Thyroid gland (tissue), 4 donors: ENCODE measurements at regions not wholly inside any gene's neighbourhood (a gene's known extent, or its start where the extent isn't known, plus 50 kb on each side); places are given as distances from the start of the nearest gene placed in this dataset.

Experiments used
- POLR2A ChIP-seq, 2 donors: fragments of 450-650 bp; IDR thresholded peaks; one replicate each; pipeline ENCODE4 v1.6.1; 2017; ENCODE audit warnings: antibody characterized with exemption in 2 of 2, mild to moderate bottlenecking in 2 of 2, moderate library complexity in 1 of 2
- TF ChIP-seq, protein P1 (sequence below), 6 experiments: fragments of 200-600 bp in 3 of 6; fragments of 450-650 bp in 3 of 6; sonication (generic) in 3 of 6; IDR thresholded peaks; one replicate each; pipeline ENCODE4 v1.5.1; 2016 to 2019; ENCODE audit warnings: antibody characterized with exemption in 6 of 6, mild to moderate bottlenecking in 2 of 6, inconsistent platforms in 1 of 6, moderate library complexity in 1 of 6

DNA sequence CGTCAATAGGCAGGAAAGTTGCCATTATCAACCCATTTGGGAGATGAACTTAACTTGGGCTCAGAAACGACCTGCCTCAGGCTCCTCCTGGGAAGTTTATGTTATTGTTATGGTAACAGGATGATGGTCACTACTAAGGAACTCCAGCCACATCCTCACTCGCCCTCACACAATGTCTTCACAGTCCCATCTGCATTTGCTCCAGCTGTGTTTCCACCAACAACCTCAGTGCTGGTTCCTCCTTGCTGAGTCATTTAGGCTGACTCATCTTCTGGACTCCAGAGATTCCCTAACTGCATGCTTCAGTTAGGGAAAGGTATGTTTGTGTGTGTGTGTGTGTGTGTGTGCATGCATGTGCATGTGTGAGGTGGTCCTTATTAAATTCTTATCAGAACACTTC is 293.4 kb upstream of the BOD1L1 start:
- TF ChIP-seq POLR2A (IDR thresholded peaks at IDR 0.05) = no peak
- TF ChIP-seq, protein P1, sequence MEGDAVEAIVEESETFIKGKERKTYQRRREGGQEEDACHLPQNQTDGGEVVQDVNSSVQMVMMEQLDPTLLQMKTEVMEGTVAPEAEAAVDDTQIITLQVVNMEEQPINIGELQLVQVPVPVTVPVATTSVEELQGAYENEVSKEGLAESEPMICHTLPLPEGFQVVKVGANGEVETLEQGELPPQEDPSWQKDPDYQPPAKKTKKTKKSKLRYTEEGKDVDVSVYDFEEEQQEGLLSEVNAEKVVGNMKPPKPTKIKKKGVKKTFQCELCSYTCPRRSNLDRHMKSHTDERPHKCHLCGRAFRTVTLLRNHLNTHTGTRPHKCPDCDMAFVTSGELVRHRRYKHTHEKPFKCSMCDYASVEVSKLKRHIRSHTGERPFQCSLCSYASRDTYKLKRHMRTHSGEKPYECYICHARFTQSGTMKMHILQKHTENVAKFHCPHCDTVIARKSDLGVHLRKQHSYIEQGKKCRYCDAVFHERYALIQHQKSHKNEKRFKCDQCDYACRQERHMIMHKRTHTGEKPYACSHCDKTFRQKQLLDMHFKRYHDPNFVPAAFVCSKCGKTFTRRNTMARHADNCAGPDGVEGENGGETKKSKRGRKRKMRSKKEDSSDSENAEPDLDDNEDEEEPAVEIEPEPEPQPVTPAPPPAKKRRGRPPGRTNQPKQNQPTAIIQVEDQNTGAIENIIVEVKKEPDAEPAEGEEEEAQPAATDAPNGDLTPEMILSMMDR (IDR thresholded peaks at IDR 0.05) = no peak
